H9 (cell line): ENCODE measurements at regions not wholly inside any gene's neighbourhood (a gene's known extent, or its start where the extent isn't known, plus 50 kb on each side); places are given as distances from the start of the nearest gene placed in this dataset.

Source experiments
- DNase-seq: peaks from one replicate; pipeline ENCODE4 v3.0.0-alpha.2; 2017
- H2AFZ ChIP-seq: one replicate; pipeline ENCODE4 v1.6.1; 2013; ENCODE audit warnings: mild to moderate bottlenecking, low read length, control low read depth, moderate library complexity
- H2AK5ac ChIP-seq: 2 replicates; pipeline ENCODE4 v1.6.1; 2013; ENCODE audit warnings: low read length, control low read depth, mixed read lengths; ENCODE audit not compliant: insufficient read length
- H2BK120ac ChIP-seq: one replicate; pipeline ENCODE4 v1.6.1; 2013; ENCODE audit warnings: low read depth, mild to moderate bottlenecking, low read length, control low read depth, inconsistent platforms; ENCODE audit not compliant: poor library complexity, severe bottlenecking
- H2BK12ac ChIP-seq: 2 replicates; pipeline ENCODE4 v1.6.1; 2013; ENCODE audit warnings: low read length, control low read depth, mixed read lengths, low read depth; ENCODE audit not compliant: insufficient read length
- H2BK15ac ChIP-seq: 2 replicates; pipeline ENCODE4 v1.6.1; 2013; ENCODE audit warnings: low read depth, low read length, control low read depth
- H2BK20ac ChIP-seq: one replicate; pipeline ENCODE4 v1.6.1; 2013; ENCODE audit warnings: low read depth, mild to moderate bottlenecking, low read length, control low read depth, inconsistent platforms; ENCODE audit not compliant: poor library complexity, severe bottlenecking
- H2BK5ac ChIP-seq: 2 replicates; pipeline ENCODE4 v1.6.1; 2013; ENCODE audit warnings: low read length, control low read depth, mixed read lengths; ENCODE audit not compliant: insufficient read length
- H3K14ac ChIP-seq: 2 replicates; pipeline ENCODE4 v1.6.1; 2013; ENCODE audit warnings: low read length, control low read depth; ENCODE audit not compliant: insufficient read depth
- H3K18ac ChIP-seq: 2 replicates; pipeline ENCODE4 v1.6.1; 2013; ENCODE audit warnings: low read depth, mild to moderate bottlenecking, mixed read lengths, low read length, control low read depth; ENCODE audit not compliant: insufficient read length
- H3K23ac ChIP-seq: 2 replicates; pipeline ENCODE4 v1.6.1; 2013; ENCODE audit warnings: low read length, control low read depth, mixed read lengths, low read depth; ENCODE audit not compliant: insufficient read length
- H3K23me2 ChIP-seq: 2 replicates; pipeline ENCODE4 v1.6.1; 2013; ENCODE audit warnings: low read depth, mild to moderate bottlenecking, mixed read lengths, low read length, control low read depth; ENCODE audit not compliant: insufficient read length, poor library complexity, severe bottlenecking
- H3K27ac ChIP-seq: 2 replicates; pipeline ENCODE4 v1.5.1; 2013; ENCODE audit warnings: low read length, control low read depth, mixed read lengths, low read depth; ENCODE audit not compliant: insufficient read length
- H3K27me3 ChIP-seq: 2 replicates; pipeline ENCODE4 v1.6.1; 2013; ENCODE audit warnings: low read length, control low read depth, inconsistent platforms; ENCODE audit not compliant: insufficient read depth
- H3K4ac ChIP-seq: 2 replicates; pipeline ENCODE4 v1.6.1; 2013; ENCODE audit warnings: low read depth, mild to moderate bottlenecking, control low read depth, inconsistent platforms, low read length, moderate library complexity
- H3K4me1 ChIP-seq: 2 replicates; pipeline ENCODE4 v1.6.1; 2013; ENCODE audit warnings: low read length, control low read depth, inconsistent platforms; ENCODE audit not compliant: insufficient read depth
- H3K4me2 ChIP-seq: 2 replicates; pipeline ENCODE4 v1.6.1; 2013; ENCODE audit warnings: low read length, control low read depth, mixed read lengths; ENCODE audit not compliant: insufficient read length, insufficient read depth
- H3K56ac ChIP-seq: 2 replicates; pipeline ENCODE4 v1.6.1; 2013; ENCODE audit warnings: low read depth, mild to moderate bottlenecking, mixed read lengths, low read length, control low read depth; ENCODE audit not compliant: insufficient read length
- H3K79me1 ChIP-seq: 2 replicates; pipeline ENCODE4 v1.6.1; 2013; ENCODE audit warnings: low read depth, mild to moderate bottlenecking, moderate library complexity, low read length, control low read depth, inconsistent platforms; ENCODE audit not compliant: insufficient read depth, poor library complexity, severe bottlenecking
- H3K79me2 ChIP-seq: 2 replicates; pipeline ENCODE4 v1.6.1; 2013; ENCODE audit warnings: low read length, control low read depth, inconsistent platforms; ENCODE audit not compliant: insufficient read depth
- H3K9ac ChIP-seq: 2 replicates; pipeline ENCODE4 v1.6.1; 2013; ENCODE audit warnings: low read length, control low read depth, mixed read lengths; ENCODE audit not compliant: insufficient read length; ENCODE audit errors: extremely low read depth
- H3K9me3 ChIP-seq: one replicate; pipeline ENCODE4 v1.6.1; 2013; ENCODE audit warnings: low read depth, low read length, inconsistent platforms; ENCODE audit not compliant: control insufficient read depth
- H3T11ph ChIP-seq: one replicate; pipeline ENCODE4 v1.6.1; 2013; ENCODE audit warnings: mild to moderate bottlenecking, low read length, control low read depth, inconsistent platforms
- H4K20me1 ChIP-seq: one replicate; pipeline ENCODE4 v1.6.1; 2013; ENCODE audit not compliant: control insufficient read depth, insufficient read length, insufficient read depth
- H4K5ac ChIP-seq: 2 replicates; pipeline ENCODE4 v1.6.1; 2013; ENCODE audit warnings: low read depth, mild to moderate bottlenecking, mixed read lengths, low read length, control low read depth; ENCODE audit not compliant: insufficient read length
- H4K8ac ChIP-seq: replicated peaks from 2 replicates; pipeline ENCODE4 v1.6.1; 2013; ENCODE audit warnings: low read length, control low read depth, mixed read lengths, low read depth; ENCODE audit not compliant: insufficient read length
- H4K91ac ChIP-seq: 2 replicates; pipeline ENCODE4 v1.6.1; 2013; ENCODE audit warnings: low read depth, mild to moderate bottlenecking, moderate library complexity, mixed read lengths, low read length, control low read depth; ENCODE audit not compliant: insufficient read length
- H3K27ac Mint-ChIP-seq, 3 experiments: 2 replicates in 2 of 3; 3 replicates in 1 of 3; pipeline ENCODE4 v1.8.0; 2020 to 2021; ENCODE audit warnings: mixed read lengths in 3 of 3, mild to moderate bottlenecking in 1 of 3, moderate library complexity in 1 of 3
- H3K27me3 Mint-ChIP-seq: 2 replicates; pipeline ENCODE4 v1.8.0; 2021; ENCODE audit warnings: low read depth, mild to moderate bottlenecking, moderate library complexity, mixed read lengths
- H3K36me3 Mint-ChIP-seq, 3 experiments: 2 replicates in 2 of 3; 3 replicates in 1 of 3; pipeline ENCODE4 v1.8.0; 2020 to 2021; ENCODE audit warnings: low read depth in 3 of 3, mixed read lengths in 3 of 3; ENCODE audit not compliant: insufficient read depth in 1 of 3
- H3K4me1 Mint-ChIP-seq, 2 experiments: 2 replicates each; pipeline ENCODE4 v1.8.0; 2020; ENCODE audit warnings: mixed read lengths in 2 of 2
- H3K4me3 Mint-ChIP-seq, 2 experiments: 2 replicates in 1 of 2; 3 replicates in 1 of 2; pipeline ENCODE4 v1.8.0; 2020 to 2021; ENCODE audit warnings: mild to moderate bottlenecking in 2 of 2, mixed read lengths in 2 of 2, moderate library complexity in 1 of 2
- H3K9me3 Mint-ChIP-seq, 2 experiments: 2 replicates in 1 of 2; 3 replicates in 1 of 2; pipeline ENCODE4 v1.8.0; 2020; ENCODE audit warnings: mild to moderate bottlenecking in 2 of 2, mixed read lengths in 2 of 2, moderate library complexity in 1 of 2
- CTCF ChIP-seq: fragments of 200-600 bp; sonication (generic); conservative IDR thresholded peaks from 3 replicates; pipeline ENCODE4 v1.8.0; 2021; ENCODE audit warnings: antibody characterized with exemption, mild to moderate bottlenecking
- WGBS: extraction: QIAGEN DNeasy Blood & Tissue Kit; methylation state at CpG from one replicate; pipeline ENCODE4 v1.1.7; 2013; ENCODE audit warnings: missing lambda C conversion rate, low lambda C conversion rate, mixed read lengths; ENCODE audit not compliant: insufficient read length; ENCODE audit errors: extremely low coverage; 5-methylcytosine and 5-hydroxymethylcytosine counted together

- Histone ChIP-seq H3K27me3 (no peaks in the 10 kb centered on the region), H4K20me1 (no peaks in the 10 kb centered on the region), H2BK15ac (no peak overlapping the region), H3K4me2 (no peak overlapping the region), H3K14ac (no peak overlapping the region), H2BK120ac (no peak overlapping the region), H3K4ac (no peak overlapping the region), H3K56ac (no peak overlapping the region), H3T11ph (no peak overlapping the region), H3K79me2 (no peaks in the 10 kb centered on the region), H2AFZ (no peak overlapping the region), H2BK5ac (no peak overlapping the region), H2BK12ac (no peak overlapping the region), H3K27ac (no peak overlapping the region), H2BK20ac (no peak overlapping the region), H2AK5ac (no peak overlapping the region), H3K4me1 (no peaks in the 10 kb centered on the region; the same call in 1 of the 2 replicates), H4K5ac (no peak overlapping the region), H3K79me1 (no peaks in the 10 kb centered on the region), H3K9me3 (no peaks in the 10 kb centered on the region), H3K9ac (no peak overlapping the region), H3K18ac (no peak overlapping the region), H3K23ac (no peak overlapping the region), H3K23me2 (no peaks in the 10 kb centered on the region), H4K8ac (no peak overlapping the region), H4K91ac (no peak overlapping the region)
- Mint-ChIP-seq H3K4me1 (peaks cover 28 to 34% of the 10 kb centered on the region in 2 experiments), H3K9me3 (no peaks in the 10 kb centered on the region; a peak in 1 of 5 replicates), H3K27me3 (no peaks in the 10 kb centered on the region; the same call in 1 of the 2 replicates), H3K4me3 (no peak overlapping the region), H3K36me3 (no peaks in the 10 kb centered on the region), H3K27ac (no peak overlapping the region)
- WGBS, result no CpG with 5 or more reads among the region's 3 CpGs
- no peak for DNase-seq
- TF ChIP-seq CTCF, result no peak
These were observed 108.1 kb downstream of the ABCC12 start for GRCh38 chr16:48047720-48048119.
